ENCODE measurements at regions not wholly inside any gene's neighbourhood (a gene's known extent, or its start where the extent isn't known, plus 50 kb on each side); places are given as distances from the start of the nearest gene placed in this dataset.

DNA sequence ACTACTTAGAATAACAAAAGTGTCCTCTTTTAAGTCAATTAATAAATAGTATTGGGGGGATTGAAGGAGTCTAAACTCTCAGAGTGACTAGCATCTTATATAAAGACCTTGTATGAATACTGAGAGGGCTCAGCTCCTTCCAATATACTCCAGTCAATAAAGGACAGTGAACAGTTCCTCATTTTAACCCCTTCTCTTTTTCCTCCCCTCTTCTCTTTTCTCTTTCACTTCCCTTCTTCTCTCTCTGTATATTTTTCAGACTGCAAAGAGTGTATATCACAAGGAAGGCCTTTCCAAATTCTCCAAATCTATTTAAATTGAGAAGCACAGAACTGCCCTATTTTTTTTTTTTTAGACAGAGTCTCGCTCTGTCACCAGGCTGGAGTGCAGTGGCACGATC is 99.5 kb downstream of the CD164 start:
- H3K4me3 Mint-ChIP-seq (ENCODE audit: unreplicated experiment), result no peak overlapping the region
- CTCF ChIA-PET, result interaction anchor here (0.6 kb wide), 1 partner anchor 184 kb away, joined by 3 read pairs; no protein-coding TSS in a partner anchor

DNA sequence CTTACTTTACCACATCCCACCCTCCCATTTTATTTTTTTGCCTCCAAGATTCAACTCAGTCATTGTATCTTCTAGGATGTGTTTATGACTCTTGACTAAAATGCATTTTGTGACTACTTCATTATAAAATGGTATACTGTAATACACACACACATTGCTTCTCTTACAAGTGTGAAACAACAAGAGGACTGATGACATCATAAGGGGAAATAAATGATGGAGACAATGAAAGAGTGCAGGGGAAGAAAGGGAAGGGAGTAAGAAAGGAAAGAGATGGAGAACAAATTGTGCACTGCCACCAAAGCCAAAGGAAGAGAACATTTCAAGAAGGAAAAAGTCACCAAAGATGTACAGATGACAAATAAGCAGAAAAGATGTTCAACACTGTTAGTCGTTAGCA is 102.6 kb downstream of the CD164 start:
- CTCF ChIA-PET, result no interaction called here
- Mint-ChIP-seq H3K4me1 (ENCODE audit: insufficient read depth, unreplicated experiment) (no peaks in the 10 kb centered on the region), H3K9me3 (ENCODE audit: unreplicated experiment) (no peaks in the 10 kb centered on the region), H3K27me3 (ENCODE audit: insufficient read depth, unreplicated experiment) (no peaks in the 10 kb centered on the region), H3K36me3 (ENCODE audit: insufficient read depth, unreplicated experiment) (no peaks in the 10 kb centered on the region), H3K4me3 (ENCODE audit: unreplicated experiment) (no peak overlapping the region), H3K27ac (ENCODE audit: low read depth, unreplicated experiment) (no peak overlapping the region)
- no TSS peak for BruUV-seq (replicated peaks)
- DNase-seq (ENCODE audit: unreplicated experiment), result no peak
- POLR2A ChIA-PET, result no interaction called here
- TF ChIP-seq, protein P1, sequence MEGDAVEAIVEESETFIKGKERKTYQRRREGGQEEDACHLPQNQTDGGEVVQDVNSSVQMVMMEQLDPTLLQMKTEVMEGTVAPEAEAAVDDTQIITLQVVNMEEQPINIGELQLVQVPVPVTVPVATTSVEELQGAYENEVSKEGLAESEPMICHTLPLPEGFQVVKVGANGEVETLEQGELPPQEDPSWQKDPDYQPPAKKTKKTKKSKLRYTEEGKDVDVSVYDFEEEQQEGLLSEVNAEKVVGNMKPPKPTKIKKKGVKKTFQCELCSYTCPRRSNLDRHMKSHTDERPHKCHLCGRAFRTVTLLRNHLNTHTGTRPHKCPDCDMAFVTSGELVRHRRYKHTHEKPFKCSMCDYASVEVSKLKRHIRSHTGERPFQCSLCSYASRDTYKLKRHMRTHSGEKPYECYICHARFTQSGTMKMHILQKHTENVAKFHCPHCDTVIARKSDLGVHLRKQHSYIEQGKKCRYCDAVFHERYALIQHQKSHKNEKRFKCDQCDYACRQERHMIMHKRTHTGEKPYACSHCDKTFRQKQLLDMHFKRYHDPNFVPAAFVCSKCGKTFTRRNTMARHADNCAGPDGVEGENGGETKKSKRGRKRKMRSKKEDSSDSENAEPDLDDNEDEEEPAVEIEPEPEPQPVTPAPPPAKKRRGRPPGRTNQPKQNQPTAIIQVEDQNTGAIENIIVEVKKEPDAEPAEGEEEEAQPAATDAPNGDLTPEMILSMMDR (IDR thresholded peaks at IDR 0.05; ENCODE audit: unreplicated experiment), result no peak
- intact Hi-C loops (cut with micrococcal nuclease), result no loop called here

More for the DNA sequence above, 99.5 kb downstream of the CD164 start:
- H3K9me3 Mint-ChIP-seq (ENCODE audit: unreplicated experiment), result no peaks in the 10 kb centered on the region
- TF ChIP-seq, protein P1 (IDR thresholded peaks at IDR 0.05; ENCODE audit: unreplicated experiment), result no peak
- BruUV-seq (replicated peaks), result no TSS peak
- H3K36me3 Mint-ChIP-seq (ENCODE audit: insufficient read depth, unreplicated experiment), result no peaks in the 10 kb centered on the region
- H3K4me1 Mint-ChIP-seq (ENCODE audit: insufficient read depth, unreplicated experiment), result no peaks in the 10 kb centered on the region
- H3K27me3 Mint-ChIP-seq (ENCODE audit: insufficient read depth, unreplicated experiment), result no peaks in the 10 kb centered on the region
- H3K27ac Mint-ChIP-seq (ENCODE audit: low read depth, unreplicated experiment), result no peak overlapping the region
- POLR2A ChIA-PET, result no interaction called here
- intact Hi-C loops (cut with micrococcal nuclease), result no loop called here
- no peak for DNase-seq (ENCODE audit: unreplicated experiment)

DNA sequence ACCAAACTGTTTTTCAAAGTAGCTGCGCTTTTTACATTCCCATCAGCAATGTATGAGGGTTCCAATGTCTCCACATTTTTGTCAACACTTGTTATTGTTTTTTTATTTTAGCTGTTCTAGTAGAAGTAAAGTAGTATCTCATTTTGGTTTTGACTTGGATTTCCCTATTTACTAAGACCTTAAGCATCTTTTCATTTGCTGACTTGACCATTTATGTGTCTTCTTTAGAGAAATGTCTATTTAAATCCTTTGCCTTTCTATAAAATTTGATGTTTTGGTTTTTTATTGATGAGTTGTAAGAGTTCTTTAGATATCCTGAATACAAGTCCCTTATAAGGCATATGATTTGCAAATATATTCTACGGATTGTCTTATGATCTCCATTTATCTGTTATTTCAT is 110.6 kb downstream of the CD164 start:
- Mint-ChIP-seq H3K4me3 (ENCODE audit: unreplicated experiment) (no peak overlapping the region), H3K36me3 (ENCODE audit: insufficient read depth, unreplicated experiment) (no peaks in the 10 kb centered on the region), H3K9me3 (ENCODE audit: unreplicated experiment) (peaks cover 7% of the 10 kb centered on the region), H3K4me1 (ENCODE audit: insufficient read depth, unreplicated experiment) (no peaks in the 10 kb centered on the region), H3K27ac (ENCODE audit: low read depth, unreplicated experiment) (no peak overlapping the region), H3K27me3 (ENCODE audit: insufficient read depth, unreplicated experiment) (no peaks in the 10 kb centered on the region)
- ChIA-PET POLR2A (no interaction called here), CTCF (interaction anchor here (0.5 kb wide), 1 partner anchor 102 kb away, joined by 5 read pairs; no protein-coding TSS in a partner anchor)
- BruUV-seq (replicated peaks), result no TSS peak
- TF ChIP-seq, protein P1 (IDR thresholded peaks at IDR 0.05; ENCODE audit: unreplicated experiment), result no peak
- intact Hi-C loops (cut with micrococcal nuclease), result no loop called here
- DNase-seq (ENCODE audit: unreplicated experiment), result no peak

DNA sequence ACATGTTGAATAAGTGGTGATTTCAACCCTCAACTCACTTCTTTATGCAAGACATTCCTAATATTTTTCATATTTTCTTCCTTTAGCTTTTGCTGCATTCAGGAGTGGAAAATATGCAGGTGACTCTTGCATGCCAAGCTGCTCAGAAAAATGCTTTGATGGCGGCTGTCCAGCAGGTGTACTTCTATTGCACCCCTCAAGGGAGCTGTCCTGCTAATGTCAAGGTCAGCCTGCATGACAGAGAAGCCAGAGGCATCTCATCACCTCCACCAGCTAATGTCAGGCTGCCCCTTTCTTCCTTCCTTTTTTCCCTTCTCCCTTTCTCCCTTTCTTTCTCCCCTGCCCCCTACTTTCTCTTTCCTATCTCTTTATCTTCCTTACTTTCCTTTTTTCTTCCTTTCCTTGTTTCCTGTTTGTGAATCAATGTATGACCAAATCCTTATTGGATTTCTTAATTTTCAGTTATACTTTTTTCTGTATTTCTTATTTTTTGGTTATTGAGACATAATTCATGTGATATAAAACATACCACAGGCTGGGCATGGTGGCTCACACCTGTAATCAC is 112.2 kb downstream of the CD164 start:
- POLR2A ChIA-PET, result no interaction called here
- Mint-ChIP-seq H3K9me3 (ENCODE audit: unreplicated experiment) (peaks cover 7% of the 10 kb centered on the region), H3K27ac (ENCODE audit: low read depth, unreplicated experiment) (no peak overlapping the region), H3K4me1 (ENCODE audit: insufficient read depth, unreplicated experiment) (no peaks in the 10 kb centered on the region), H3K36me3 (ENCODE audit: insufficient read depth, unreplicated experiment) (no peaks in the 10 kb centered on the region), H3K27me3 (ENCODE audit: insufficient read depth, unreplicated experiment) (no peaks in the 10 kb centered on the region), H3K4me3 (ENCODE audit: unreplicated experiment) (no peak overlapping the region)
- DNase-seq (ENCODE audit: unreplicated experiment), result no peak
- CTCF ChIA-PET, result interaction anchor here (1.0 kb wide), 1 partner anchor 13 kb away, joined by 3 read pairs; no protein-coding TSS in a partner anchor
- intact Hi-C loops (cut with micrococcal nuclease), result no loop called here
- TF ChIP-seq, protein P1 (IDR thresholded peaks at IDR 0.05; ENCODE audit: unreplicated experiment), result no peak
- BruUV-seq (replicated peaks), result no TSS peak
